ENCODE measurements at regions not wholly inside any gene's neighbourhood (a gene's known extent, or its start where the extent isn't known, plus 50 kb on each side); places are given as distances from the start of the nearest gene placed in this dataset.
"Not testable (repeated sequence)": the region's sequence is repeated elsewhere in the genome, so short reads cannot be mapped to it uniquely, and the experiment has no call there.

GRCh38 chr9:78101247-78101646 lies 69.6 kb upstream of the GNAQ start:
- H3K27me3 ChIP-seq: no peaks in the 10 kb centered on the region
- H3K27ac ChIP-seq: no peak overlapping the region
- peaks cover 0 to 11% (median 5%) of the 10 kb centered on the region in 4 donors for H3K4me1 ChIP-seq
- no peak overlapping the region for H3K4me3 ChIP-seq
- ATAC-seq (ENCODE audit: low FRiP score in 2 of 2): no peak
- TF ChIP-seq, protein P1, sequence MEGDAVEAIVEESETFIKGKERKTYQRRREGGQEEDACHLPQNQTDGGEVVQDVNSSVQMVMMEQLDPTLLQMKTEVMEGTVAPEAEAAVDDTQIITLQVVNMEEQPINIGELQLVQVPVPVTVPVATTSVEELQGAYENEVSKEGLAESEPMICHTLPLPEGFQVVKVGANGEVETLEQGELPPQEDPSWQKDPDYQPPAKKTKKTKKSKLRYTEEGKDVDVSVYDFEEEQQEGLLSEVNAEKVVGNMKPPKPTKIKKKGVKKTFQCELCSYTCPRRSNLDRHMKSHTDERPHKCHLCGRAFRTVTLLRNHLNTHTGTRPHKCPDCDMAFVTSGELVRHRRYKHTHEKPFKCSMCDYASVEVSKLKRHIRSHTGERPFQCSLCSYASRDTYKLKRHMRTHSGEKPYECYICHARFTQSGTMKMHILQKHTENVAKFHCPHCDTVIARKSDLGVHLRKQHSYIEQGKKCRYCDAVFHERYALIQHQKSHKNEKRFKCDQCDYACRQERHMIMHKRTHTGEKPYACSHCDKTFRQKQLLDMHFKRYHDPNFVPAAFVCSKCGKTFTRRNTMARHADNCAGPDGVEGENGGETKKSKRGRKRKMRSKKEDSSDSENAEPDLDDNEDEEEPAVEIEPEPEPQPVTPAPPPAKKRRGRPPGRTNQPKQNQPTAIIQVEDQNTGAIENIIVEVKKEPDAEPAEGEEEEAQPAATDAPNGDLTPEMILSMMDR (IDR thresholded peaks at IDR 0.05): no peak
- TF ChIP-seq POLR2A (IDR thresholded peaks at IDR 0.05): no peak
- no peak for TF ChIP-seq EP300 (IDR thresholded peaks at IDR 0.05)
- TF ChIP-seq POLR2AphosphoS5 (IDR thresholded peaks at IDR 0.05): no peak
- H3K9me3 ChIP-seq: peaks cover 0 to 3% (median 0%) of the 10 kb centered on the region in 4 donors
- 36 to 58% methylated on average over 2 of the region's 2 CpGs for WGBS, 2 donors
- DNase-seq: no peak
- no peaks in the 10 kb centered on the region for H3K36me3 ChIP-seq

DNA sequence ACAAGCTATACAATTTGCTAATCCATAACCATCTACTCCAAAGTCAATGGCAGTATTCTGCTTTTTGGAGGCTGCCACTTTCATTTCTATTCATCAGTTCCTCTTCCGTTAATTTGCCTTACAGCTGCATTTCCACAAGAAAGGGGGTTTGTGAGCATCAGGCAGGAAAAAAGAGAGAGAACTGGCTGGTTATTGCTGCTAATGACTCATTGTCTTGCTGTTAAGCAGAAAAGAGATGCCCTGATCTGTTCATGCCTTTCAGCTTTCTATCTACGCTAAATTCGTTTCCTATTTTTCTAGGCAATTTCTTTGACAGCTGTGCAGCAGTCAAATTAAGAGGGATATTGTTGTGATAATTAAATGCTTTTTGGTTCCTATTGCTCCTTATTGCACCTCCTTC lies 65.9 kb upstream of the GNAQ start:
- H3K36me3 ChIP-seq: no peaks in the 10 kb centered on the region
- no peak for TF ChIP-seq POLR2AphosphoS5 (IDR thresholded peaks at IDR 0.05)
- TF ChIP-seq, protein P1 (IDR thresholded peaks at IDR 0.05): no peak
- no peak overlapping the region for H3K4me3 ChIP-seq
- H3K9me3 ChIP-seq: peaks cover 0 to 3% (median 0%) of the 10 kb centered on the region in 4 donors
- no peaks in the 10 kb centered on the region for H3K27me3 ChIP-seq
- H3K27ac ChIP-seq: peak overlapping the region in 2 of 4 donors; percentile 24 to 48
- WGBS, 2 donors: 47 to 62% methylated on average over 3 of the region's 3 CpGs
- ATAC-seq (ENCODE audit: low FRiP score in 2 of 2) (peak in 1 of 2 donors; percentile 80), DNase-seq (no peak)
- peaks cover 0 to 2% (median 0%) of the 10 kb centered on the region in 4 donors for H3K4me1 ChIP-seq

- H3K9me3 ChIP-seq: no peaks in the 10 kb centered on the region
- no peaks in the 10 kb centered on the region for H3K36me3 ChIP-seq
- ATAC-seq (ENCODE audit: low FRiP score in 2 of 2) (no peak), DNase-seq (no peak)
- no peak overlapping the region for H3K27ac ChIP-seq
- TF ChIP-seq POLR2A (IDR thresholded peaks at IDR 0.05): no peak
- TF ChIP-seq, protein P1 (IDR thresholded peaks at IDR 0.05): no peak
- no peak for TF ChIP-seq POLR2AphosphoS5 (IDR thresholded peaks at IDR 0.05)
- no peak for TF ChIP-seq EP300 (IDR thresholded peaks at IDR 0.05)
- H3K4me1 ChIP-seq: no peaks in the 10 kb centered on the region
- H3K27me3 ChIP-seq: no peaks in the 10 kb centered on the region
- 88 to 89% methylated on average over 9 of the region's 9 CpGs for WGBS, 2 donors
- no peak overlapping the region for H3K4me3 ChIP-seq
These were observed 60.1 kb upstream of the GNAQ start for GRCh38 chr9:78091731-78092130.

DNA sequence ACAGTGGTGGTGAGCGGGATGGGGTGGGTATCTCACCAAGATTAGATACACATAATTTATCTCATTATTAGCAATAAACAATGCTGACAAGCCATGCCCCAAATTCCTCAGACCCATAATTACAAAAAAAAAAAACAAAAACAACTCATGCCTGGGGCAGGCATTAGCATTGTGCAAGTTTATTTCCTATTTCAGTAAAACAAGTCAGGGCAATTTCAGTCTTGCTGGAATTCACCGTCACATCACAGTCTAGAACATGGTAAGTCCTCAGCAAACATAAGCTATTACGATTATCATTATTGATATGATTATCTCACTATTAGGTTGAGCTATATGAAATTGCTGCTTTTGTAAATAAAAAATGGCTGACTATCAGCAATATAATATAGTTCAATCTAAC lies 57.5 kb upstream of the GNAQ start:
- no peaks in the 10 kb centered on the region for H3K4me1 ChIP-seq
- TF ChIP-seq, protein P1 (IDR thresholded peaks at IDR 0.05): no peak
- no peak for TF ChIP-seq EP300 (IDR thresholded peaks at IDR 0.05)
- TF ChIP-seq POLR2A (IDR thresholded peaks at IDR 0.05): no peak
- TF ChIP-seq POLR2AphosphoS5 (IDR thresholded peaks at IDR 0.05): no peak
- H3K27ac ChIP-seq: no peak overlapping the region
- H3K9me3 ChIP-seq: no peaks in the 10 kb centered on the region
- WGBS, 2 donors: 68 to 92% methylated on average over 3 of the region's 3 CpGs
- no peaks in the 10 kb centered on the region for H3K36me3 ChIP-seq
- DNase-seq (no peak), ATAC-seq (ENCODE audit: low FRiP score in 2 of 2) (no peak)
- no peak overlapping the region for H3K4me3 ChIP-seq
- no peaks in the 10 kb centered on the region for H3K27me3 ChIP-seq

- not testable (repeated sequence) for ATAC-seq (ENCODE audit: low FRiP score in 2 of 2); H3K27me3 ChIP-seq; DNase-seq; H3K9me3 ChIP-seq; H3K27ac ChIP-seq; H3K4me3 ChIP-seq; H3K36me3 ChIP-seq; H3K4me1 ChIP-seq
- WGBS, 2 donors: 92 to 100% methylated on average over 1 of the region's 1 CpG
These were observed 56.6 kb upstream of the GNAQ start for GRCh38 chr9:78088190-78088589.
